SKM-1 treated with dmso at 0.1 percent for 144 hours (cell line): ENCODE measurements at regions not wholly inside any gene's neighbourhood (a gene's known extent, or its start where the extent isn't known, plus 50 kb on each side); places are given as distances from the start of the nearest gene placed in this dataset.
A peak's percentile ranks its signal among the peaks of the same experiment; 100 is the strongest.
"Not testable (repeated sequence)": the region's sequence is repeated elsewhere in the genome, so short reads cannot be mapped to it uniquely, and the experiment has no call there.

Source experiments
- DNase-seq: peaks from one replicate; lab custom pipeline; 2025; ENCODE audit not compliant: unreplicated experiment; lab: John Stamatoyannopoulos, UW

- DNase-seq, result peak; percentile 11
Measured at GRCh38 chr2:142585785-142586184, 291.7 kb upstream of the KYNU start.

- no peak for DNase-seq
Measured at GRCh38 chr2:142582317-142582716, 295.1 kb upstream of the KYNU start.

- no peak for DNase-seq
Measured at GRCh38 chr2:142581491-142581890, 296.0 kb upstream of the KYNU start.

- no peak for DNase-seq
Measured at GRCh38 chr2:142580691-142581090, 296.8 kb upstream of the KYNU start.

GRCh38 chr2:142575561-142575960, 301.9 kb upstream of the KYNU start:
- DNase-seq, result no peak

GRCh38 chr2:142574388-142574787, 303.1 kb upstream of the KYNU start:
- no peak for DNase-seq

- DNase-seq, result no peak
Measured at GRCh38 chr2:142572346-142573132, 304.9 kb upstream of the KYNU start.

GRCh38 chr2:142571934-142572333, 305.5 kb upstream of the KYNU start:
- no peak for DNase-seq

GRCh38 chr2:142562900-142563299, 314.6 kb upstream of the KYNU start:
- DNase-seq, result no peak

- no peak for DNase-seq
Measured at GRCh38 chr2:142561656-142562055, 315.8 kb upstream of the KYNU start.

GRCh38 chr2:142557391-142557790, 320.1 kb upstream of the KYNU start:
- no peak for DNase-seq

GRCh38 chr2:142545999-142546398, 331.5 kb upstream of the KYNU start:
- not testable (repeated sequence) for DNase-seq

GRCh38 chr2:142545036-142545435, 332.4 kb upstream of the KYNU start:
- DNase-seq, result no peak

GRCh38 chr2:142544173-142544572, 333.3 kb upstream of the KYNU start:
- DNase-seq, result no peak

- no peak for DNase-seq
Measured at GRCh38 chr2:142542431-142542910, 335.0 kb upstream of the KYNU start.

GRCh38 chr2:142536966-142537365, 340.5 kb upstream of the KYNU start:
- DNase-seq, result no peak

- no peak for DNase-seq
Measured at GRCh38 chr2:142536492-142536891, 341.0 kb upstream of the KYNU start.

GRCh38 chr2:142535311-142535710, 342.2 kb upstream of the KYNU start:
- no peak for DNase-seq

- peak; percentile 17 for DNase-seq
Measured at GRCh38 chr2:142533177-142533576, 344.3 kb upstream of the KYNU start.

GRCh38 chr2:142531377-142531776, 346.1 kb upstream of the KYNU start:
- DNase-seq, result no peak

GRCh38 chr2:142525720-142526119, 351.7 kb upstream of the KYNU start:
- no peak for DNase-seq

- no peak for DNase-seq
Measured at GRCh38 chr2:142521492-142521891, 356.0 kb upstream of the KYNU start.

- DNase-seq, result no peak
Measured at GRCh38 chr2:142515493-142515892, 362.0 kb upstream of the KYNU start.
